ENCODE measurements at regions not wholly inside any gene's neighbourhood (a gene's known extent, or its start where the extent isn't known, plus 50 kb on each side); places are given as distances from the start of the nearest gene placed in this dataset.

DNA sequence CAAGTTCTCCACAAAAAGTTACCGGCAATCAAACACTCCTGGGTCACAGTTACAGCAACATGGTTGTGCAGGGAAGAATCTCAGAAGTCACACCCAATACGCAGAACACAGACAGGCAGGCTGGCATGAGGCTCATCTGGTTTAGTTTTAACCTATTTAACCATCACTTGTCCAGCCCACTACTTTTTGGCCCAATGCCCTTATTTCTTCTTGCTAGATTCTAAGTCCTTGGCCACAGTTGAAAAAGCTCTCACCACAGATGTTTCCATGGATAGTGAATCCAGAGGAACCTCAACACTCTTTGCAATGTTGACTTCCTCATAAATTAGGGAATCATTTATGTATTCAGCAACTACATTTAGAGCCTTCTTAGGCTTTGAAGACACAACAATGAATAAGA is 50.7 kb upstream of the FNDC3A start (continued):
- no peak for TF ChIP-seq ZUFSP (CRISPR knock-in tag; IDR thresholded peaks at IDR 0.05; ENCODE audit: borderline replicate concordance)
- TF ChIP-seq PHB2 (IDR thresholded peaks at IDR 0.05; ENCODE audit: partially characterized antibody) = no peak
- TF ChIP-seq, protein P1, sequence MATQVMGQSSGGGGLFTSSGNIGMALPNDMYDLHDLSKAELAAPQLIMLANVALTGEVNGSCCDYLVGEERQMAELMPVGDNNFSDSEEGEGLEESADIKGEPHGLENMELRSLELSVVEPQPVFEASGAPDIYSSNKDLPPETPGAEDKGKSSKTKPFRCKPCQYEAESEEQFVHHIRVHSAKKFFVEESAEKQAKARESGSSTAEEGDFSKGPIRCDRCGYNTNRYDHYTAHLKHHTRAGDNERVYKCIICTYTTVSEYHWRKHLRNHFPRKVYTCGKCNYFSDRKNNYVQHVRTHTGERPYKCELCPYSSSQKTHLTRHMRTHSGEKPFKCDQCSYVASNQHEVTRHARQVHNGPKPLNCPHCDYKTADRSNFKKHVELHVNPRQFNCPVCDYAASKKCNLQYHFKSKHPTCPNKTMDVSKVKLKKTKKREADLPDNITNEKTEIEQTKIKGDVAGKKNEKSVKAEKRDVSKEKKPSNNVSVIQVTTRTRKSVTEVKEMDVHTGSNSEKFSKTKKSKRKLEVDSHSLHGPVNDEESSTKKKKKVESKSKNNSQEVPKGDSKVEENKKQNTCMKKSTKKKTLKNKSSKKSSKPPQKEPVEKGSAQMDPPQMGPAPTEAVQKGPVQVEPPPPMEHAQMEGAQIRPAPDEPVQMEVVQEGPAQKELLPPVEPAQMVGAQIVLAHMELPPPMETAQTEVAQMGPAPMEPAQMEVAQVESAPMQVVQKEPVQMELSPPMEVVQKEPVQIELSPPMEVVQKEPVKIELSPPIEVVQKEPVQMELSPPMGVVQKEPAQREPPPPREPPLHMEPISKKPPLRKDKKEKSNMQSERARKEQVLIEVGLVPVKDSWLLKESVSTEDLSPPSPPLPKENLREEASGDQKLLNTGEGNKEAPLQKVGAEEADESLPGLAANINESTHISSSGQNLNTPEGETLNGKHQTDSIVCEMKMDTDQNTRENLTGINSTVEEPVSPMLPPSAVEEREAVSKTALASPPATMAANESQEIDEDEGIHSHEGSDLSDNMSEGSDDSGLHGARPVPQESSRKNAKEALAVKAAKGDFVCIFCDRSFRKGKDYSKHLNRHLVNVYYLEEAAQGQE (IDR thresholded peaks at IDR 0.05; ENCODE audit: borderline replicate concordance in 1 of 2, low read depth in 1 of 2, low read length in 2 of 2) = no peak
- TF ChIP-seq, protein P2, sequence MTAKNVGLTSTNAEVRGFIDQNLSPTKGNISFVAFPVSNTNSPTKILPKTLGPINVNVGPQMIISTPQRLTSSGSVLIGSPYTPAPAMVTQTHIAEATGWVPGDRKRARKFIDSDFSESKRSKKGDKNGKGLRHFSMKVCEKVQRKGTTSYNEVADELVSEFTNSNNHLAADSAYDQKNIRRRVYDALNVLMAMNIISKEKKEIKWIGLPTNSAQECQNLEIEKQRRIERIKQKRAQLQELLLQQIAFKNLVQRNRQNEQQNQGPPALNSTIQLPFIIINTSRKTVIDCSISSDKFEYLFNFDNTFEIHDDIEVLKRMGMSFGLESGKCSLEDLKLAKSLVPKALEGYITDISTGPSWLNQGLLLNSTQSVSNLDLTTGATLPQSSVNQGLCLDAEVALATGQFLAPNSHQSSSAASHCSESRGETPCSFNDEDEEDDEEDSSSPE (CRISPR knock-in tag; IDR thresholded peaks at IDR 0.05) = no peak

All from HepG2 (cell line).